CD4-positive, alpha-beta memory T cell (primary cell): ENCODE measurements at regions not wholly inside any gene's neighbourhood (a gene's known extent, or its start where the extent isn't known, plus 50 kb on each side); places are given as distances from the start of the nearest gene placed in this dataset.
A peak's percentile ranks its signal among the peaks of the same experiment; 100 is the strongest.
"Not testable (repeated sequence)": the region's sequence is repeated elsewhere in the genome, so short reads cannot be mapped to it uniquely, and the experiment has no call there.

Experiments used
- CTCF ChIA-PET: fragments of 350-600 bp; sonication (Branson Sonifier 250); formaldehyde crosslinking; loops from one replicate; lab custom pipeline; 2021; ENCODE audit warnings: inconsistent platforms; ENCODE audit not compliant: partially characterized antibody; lab: Charles Lee
- POLR2A ChIA-PET: fragments of 350-600 bp; sonication (Branson Sonifier 250); formaldehyde crosslinking; loops from one replicate; lab custom pipeline; 2021; ENCODE audit not compliant: partially characterized antibody; lab: Charles Lee
- DNase-seq, 5 donors: peaks; one replicate each; pipeline versions ENCODE4 v3.0.0 to v3.0.0-alpha.2; 2020 to 2022; ENCODE audit warnings: mixed read lengths in 1 of 5
- H3K27ac ChIP-seq: one replicate; pipeline ENCODE4 v1.7.0; 2013; ENCODE audit warnings: low read depth, low read length
- H3K27me3 ChIP-seq: 2 replicates; pipeline ENCODE4 v1.7.0; 2013; ENCODE audit warnings: mild to moderate bottlenecking, low read length, moderate library complexity; ENCODE audit not compliant: insufficient read depth
- H3K36me3 ChIP-seq: 2 replicates; pipeline ENCODE4 v1.7.0; 2013; ENCODE audit warnings: mild to moderate bottlenecking, low read length, moderate library complexity; ENCODE audit not compliant: insufficient read depth
- H3K4me1 ChIP-seq: 2 replicates; pipeline ENCODE4 v1.7.0; 2013; ENCODE audit warnings: mild to moderate bottlenecking, low read length, moderate library complexity; ENCODE audit not compliant: insufficient read depth
- H3K4me3 ChIP-seq, 2 donors: one replicate each; pipeline ENCODE4 v1.7.0; 2013; ENCODE audit warnings: low read length in 2 of 2, mild to moderate bottlenecking in 1 of 2
- H3K9me3 ChIP-seq, 2 donors: one replicate each; pipeline ENCODE4 v1.7.0; 2013; ENCODE audit warnings: low read length in 2 of 2, control low read depth in 1 of 2; ENCODE audit not compliant: control insufficient read depth in 1 of 2
- H3K27ac Mint-ChIP-seq, 7 donors: one replicate each; pipeline ENCODE4 v1.8.0; 2020 to 2021; ENCODE audit warnings: mixed read lengths in 7 of 7, mild to moderate bottlenecking in 6 of 7, inconsistent platforms in 3 of 7, moderate library complexity in 3 of 7
- H3K27me3 Mint-ChIP-seq, 2 donors: one replicate each; pipeline ENCODE4 v1.8.0; 2020 to 2021; ENCODE audit warnings: mixed read lengths in 2 of 2
- H3K36me3 Mint-ChIP-seq, 2 donors: one replicate each; pipeline ENCODE4 v1.8.0; 2020 to 2021; ENCODE audit warnings: mixed read lengths in 2 of 2, inconsistent platforms in 1 of 2, mild to moderate bottlenecking in 1 of 2
- H3K4me1 Mint-ChIP-seq, 4 donors: one replicate each; pipeline ENCODE4 v1.8.0; 2020 to 2021; ENCODE audit warnings: mixed read lengths in 4 of 4, mild to moderate bottlenecking in 1 of 4
- H3K4me3 Mint-ChIP-seq, 8 donors: one replicate each; pipeline ENCODE4 v1.8.0; 2020 to 2021; ENCODE audit warnings: mixed read lengths in 8 of 8, mild to moderate bottlenecking in 7 of 8, moderate library complexity in 6 of 8, inconsistent platforms in 3 of 8
- H3K9me3 Mint-ChIP-seq, 8 donors: one replicate each; pipeline ENCODE4 v1.8.0; 2020 to 2021; ENCODE audit warnings: mixed read lengths in 8 of 8, mild to moderate bottlenecking in 5 of 8, inconsistent platforms in 3 of 8, moderate library complexity in 1 of 8
- intact Hi-C: fragments of 100-400 bp; cut with micrococcal nuclease; formaldehyde crosslinking; loops from one replicate; pipeline ENCODE4 v1.15.1; 2023

GRCh38 chr10:4396401-4397283 is 429.4 kb upstream of the AKR1E2 start:
- H3K9me3 Mint-ChIP-seq: peaks cover 0 to 2% (median 0%) of the 10 kb centered on the region in 8 donors

GRCh38 chr10:4395731-4396130 is 430.3 kb upstream of the AKR1E2 start:
- H3K27ac Mint-ChIP-seq: no peak overlapping the region
- Histone ChIP-seq H3K9me3 (no peaks in the 10 kb centered on the region), H3K27me3 (no peaks in the 10 kb centered on the region), H3K4me1 (no peaks in the 10 kb centered on the region), H3K27ac (no peak overlapping the region), H3K36me3 (no peaks in the 10 kb centered on the region), H3K4me3 (no peak overlapping the region)
- no peak overlapping the region for H3K4me3 Mint-ChIP-seq
- no peak for DNase-seq
- POLR2A ChIA-PET: no interaction called here
- peaks cover 0 to 2% of the 10 kb centered on the region in 2 donors for H3K27me3 Mint-ChIP-seq
- CTCF ChIA-PET: no interaction called here
- intact Hi-C loops: no loop called here
- no peaks in the 10 kb centered on the region for H3K4me1 Mint-ChIP-seq
- no peaks in the 10 kb centered on the region for H3K36me3 Mint-ChIP-seq
- peaks cover 0 to 2% (median 0%) of the 10 kb centered on the region in 8 donors for H3K9me3 Mint-ChIP-seq

More at GRCh38 chr10:4396401-4397283, 429.4 kb upstream of the AKR1E2 start:
- intact Hi-C loops: no loop called here
- no peak overlapping the region for H3K27ac Mint-ChIP-seq
- H3K27me3 Mint-ChIP-seq: peaks cover 0 to 2% of the 10 kb centered on the region in 2 donors
- Histone ChIP-seq H3K36me3 (no peaks in the 10 kb centered on the region), H3K27ac (no peak overlapping the region), H3K27me3 (no peaks in the 10 kb centered on the region), H3K9me3 (no peaks in the 10 kb centered on the region), H3K4me1 (no peaks in the 10 kb centered on the region), H3K4me3 (no peak overlapping the region)
- POLR2A ChIA-PET: no interaction called here
- H3K36me3 Mint-ChIP-seq: no peaks in the 10 kb centered on the region
- no peak for DNase-seq
- CTCF ChIA-PET: no interaction called here
- H3K4me3 Mint-ChIP-seq: no peak overlapping the region
- H3K4me1 Mint-ChIP-seq: no peaks in the 10 kb centered on the region

- H3K9me3 ChIP-seq, H3K27ac Mint-ChIP-seq, intact Hi-C loops, H3K4me1 ChIP-seq, H3K36me3 Mint-ChIP-seq, POLR2A ChIA-PET, H3K27ac ChIP-seq, H3K27me3 Mint-ChIP-seq, H3K36me3 ChIP-seq, H3K27me3 ChIP-seq, H3K9me3 Mint-ChIP-seq, H3K4me3 ChIP-seq, DNase-seq, H3K4me3 Mint-ChIP-seq, H3K4me1 Mint-ChIP-seq, CTCF ChIA-PET: not testable (repeated sequence)
These were observed 431.6 kb upstream of the AKR1E2 start for GRCh38 chr10:4394455-4394854.

- Mint-ChIP-seq H3K36me3 (no peaks in the 10 kb centered on the region), H3K27me3 (peaks cover 0 to 4% of the 10 kb centered on the region in 2 donors), H3K27ac (peak overlapping the region in 1 of 7 donors; percentile 73), H3K9me3 (peaks cover 0 to 2% (median 0%) of the 10 kb centered on the region in 8 donors), H3K4me1 (no peaks in the 10 kb centered on the region), H3K4me3 (no peak overlapping the region)
- no peak for DNase-seq
- Histone ChIP-seq H3K4me1 (no peaks in the 10 kb centered on the region), H3K36me3 (no peaks in the 10 kb centered on the region), H3K4me3 (no peak overlapping the region), H3K27ac (no peak overlapping the region), H3K27me3 (no peaks in the 10 kb centered on the region), H3K9me3 (no peaks in the 10 kb centered on the region)
- ChIA-PET POLR2A (no interaction called here), CTCF (no interaction called here)
- intact Hi-C loops: no loop called here
These were observed 434.3 kb upstream of the AKR1E2 start for GRCh38 chr10:4391683-4392082.

- H3K9me3 ChIP-seq: no peaks in the 10 kb centered on the region
- POLR2A ChIA-PET: no interaction called here
These were observed 435.8 kb upstream of the AKR1E2 start for GRCh38 chr10:4390219-4390618.

GRCh38 chr10:4385231-4385870 is 440.7 kb upstream of the AKR1E2 start:
- no peaks in the 10 kb centered on the region for H3K27me3 ChIP-seq
- H3K27ac ChIP-seq: no peak overlapping the region
- no peak overlapping the region for H3K4me3 ChIP-seq
- no peak for DNase-seq
- no peaks in the 10 kb centered on the region for H3K36me3 ChIP-seq
- ChIA-PET POLR2A (no interaction called here), CTCF (no interaction called here)
- Mint-ChIP-seq H3K9me3 (no peaks in the 10 kb centered on the region), H3K27ac (no peak overlapping the region), H3K4me3 (no peak overlapping the region), H3K36me3 (no peaks in the 10 kb centered on the region), H3K4me1 (no peaks in the 10 kb centered on the region), H3K27me3 (peaks cover 0 to 7% of the 10 kb centered on the region in 2 donors)
- no peaks in the 10 kb centered on the region for H3K9me3 ChIP-seq
- no peaks in the 10 kb centered on the region for H3K4me1 ChIP-seq
- intact Hi-C loops: loop anchor here (10.0 kb wide), 1 partner anchor 831 kb away; no protein-coding TSS in a partner anchor

More at GRCh38 chr10:4390219-4390618, 435.8 kb upstream of the AKR1E2 start:
- Histone ChIP-seq H3K4me3 (no peak overlapping the region), H3K36me3 (no peaks in the 10 kb centered on the region), H3K27ac (no peak overlapping the region), H3K27me3 (no peaks in the 10 kb centered on the region), H3K4me1 (no peaks in the 10 kb centered on the region)
- no peak overlapping the region for H3K27ac Mint-ChIP-seq
- peaks cover 0 to 2% (median 0%) of the 10 kb centered on the region in 8 donors for H3K9me3 Mint-ChIP-seq
- no peak for DNase-seq
- no peaks in the 10 kb centered on the region for H3K36me3 Mint-ChIP-seq
- H3K4me3 Mint-ChIP-seq: no peak overlapping the region
- intact Hi-C loops: no loop called here
- peaks cover 0 to 4% of the 10 kb centered on the region in 2 donors for H3K27me3 Mint-ChIP-seq
- no peaks in the 10 kb centered on the region for H3K4me1 Mint-ChIP-seq
- CTCF ChIA-PET: no interaction called here

GRCh38 chr10:4384245-4384644 is 441.8 kb upstream of the AKR1E2 start:
- no peak overlapping the region for H3K4me3 Mint-ChIP-seq
- Histone ChIP-seq H3K4me3 (no peak overlapping the region), H3K9me3 (no peaks in the 10 kb centered on the region), H3K4me1 (no peaks in the 10 kb centered on the region), H3K36me3 (no peaks in the 10 kb centered on the region), H3K27me3 (no peaks in the 10 kb centered on the region), H3K27ac (no peak overlapping the region)
- H3K36me3 Mint-ChIP-seq: no peaks in the 10 kb centered on the region
- CTCF ChIA-PET: no interaction called here
- no peak overlapping the region for H3K27ac Mint-ChIP-seq
- POLR2A ChIA-PET: no interaction called here
- H3K9me3 Mint-ChIP-seq: no peaks in the 10 kb centered on the region
- intact Hi-C loops: loop anchor here (10.0 kb wide), 1 partner anchor 829 kb away; no protein-coding TSS in a partner anchor
- no peaks in the 10 kb centered on the region for H3K4me1 Mint-ChIP-seq
- H3K27me3 Mint-ChIP-seq: peaks cover 0 to 6% of the 10 kb centered on the region in 2 donors
- no peak for DNase-seq
